ENCODE measurements at regions not wholly inside any gene's neighbourhood (a gene's known extent, or its start where the extent isn't known, plus 50 kb on each side); places are given as distances from the start of the nearest gene placed in this dataset.

- no peak for TF ChIP-seq EP300 (IDR thresholded peaks at IDR 0.05; ENCODE audit: borderline replicate concordance)
- no peak for TF ChIP-seq RAD21 (IDR thresholded peaks at IDR 0.05; ENCODE audit: low read depth)
Observed at GRCh38 chr2:7697052-7697451, 779.8 kb downstream of the RNF144A start.
